Daoy (cell line): ENCODE measurements at regions not wholly inside any gene's neighbourhood (a gene's known extent, or its start where the extent isn't known, plus 50 kb on each side); places are given as distances from the start of the nearest gene placed in this dataset.
A peak's percentile ranks its signal among the peaks of the same experiment; 100 is the strongest.
"Not testable (repeated sequence)": the region's sequence is repeated elsewhere in the genome, so short reads cannot be mapped to it uniquely, and the experiment has no call there.

Source experiments
- DNase-seq: peaks from one replicate; pipeline ENCODE4 v3.0.0-alpha.2; 2015; ENCODE audit warnings: low read depth

DNA sequence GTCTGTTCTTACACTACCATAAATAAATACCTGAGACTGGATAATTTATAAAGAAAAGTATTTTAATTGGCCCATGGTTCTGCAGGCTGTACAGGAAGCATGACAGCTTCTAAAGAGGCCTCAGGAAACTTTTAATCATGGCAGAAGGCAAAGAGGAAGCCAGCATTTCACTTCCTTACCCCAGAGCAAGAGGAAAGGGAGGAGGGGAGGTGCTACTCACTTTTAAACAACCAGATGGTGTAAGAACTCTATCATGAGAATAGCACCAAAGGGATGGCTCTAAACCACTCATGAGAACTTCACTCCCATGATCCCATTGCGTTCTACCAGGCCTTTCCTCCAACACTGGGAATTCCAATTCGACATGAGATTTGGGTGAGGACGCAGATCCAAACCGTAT lies 344.4 kb upstream of the SLC39A10 start:
- no peak for DNase-seq

DNA sequence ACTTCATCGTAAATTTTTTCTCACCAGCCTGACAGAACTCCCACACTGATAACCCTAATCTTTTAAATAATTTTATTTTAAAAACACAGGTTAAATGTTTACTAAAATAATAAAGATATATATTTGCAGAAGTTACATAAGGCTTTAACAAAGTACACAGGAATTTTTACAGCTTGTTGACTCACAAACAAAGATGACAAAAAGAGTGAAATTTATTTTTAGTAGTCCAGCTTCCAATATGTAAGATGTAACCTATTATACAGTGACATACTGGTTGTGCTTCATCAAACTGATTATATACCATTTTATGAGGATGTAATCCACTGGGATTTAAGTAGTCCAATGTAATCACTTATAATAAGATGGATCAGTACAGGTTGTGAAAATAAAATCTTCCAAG lies 348.9 kb upstream of the SLC39A10 start:
- no peak for DNase-seq

DNA sequence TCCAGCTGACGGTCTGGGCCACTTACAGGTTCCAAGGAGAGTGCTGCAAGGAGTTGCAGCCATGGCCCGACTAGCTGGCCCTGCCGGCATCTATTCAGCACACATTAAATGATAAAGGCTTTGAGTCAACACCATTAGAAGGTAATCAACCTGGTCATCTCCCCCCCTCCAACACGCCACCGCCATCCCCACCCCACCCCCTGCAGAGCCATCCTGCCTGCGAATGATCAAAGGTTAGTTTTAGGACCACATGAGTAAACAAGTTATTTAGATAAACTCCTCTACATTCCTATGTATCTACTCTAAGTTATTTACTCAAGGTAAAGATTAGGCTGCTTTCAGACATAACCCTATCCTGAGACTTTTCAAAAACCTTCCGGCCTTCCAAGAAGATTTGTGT lies 349.3 kb upstream of the SLC39A10 start:
- DNase-seq, result no peak

DNA sequence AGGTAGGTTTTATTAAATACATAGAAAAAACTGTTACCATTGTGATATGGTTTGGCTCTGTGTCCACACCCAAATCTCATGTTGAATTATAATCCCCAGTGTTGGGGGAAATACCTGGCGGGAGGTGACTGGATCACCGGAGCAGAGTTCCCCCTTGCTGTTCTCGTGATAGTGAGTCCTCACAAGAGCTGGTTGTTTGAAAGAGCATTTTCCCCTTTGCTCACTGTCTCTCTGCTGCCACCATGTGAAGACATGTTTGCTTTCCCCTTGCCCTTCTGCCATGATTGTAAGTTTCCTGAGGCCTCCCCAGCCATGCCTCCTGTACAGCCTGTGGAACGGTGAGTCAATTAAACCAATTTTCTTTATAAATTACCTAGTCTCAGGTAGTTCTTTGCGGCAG lies 352.7 kb upstream of the SLC39A10 start:
- DNase-seq, result peak; percentile 19

DNA sequence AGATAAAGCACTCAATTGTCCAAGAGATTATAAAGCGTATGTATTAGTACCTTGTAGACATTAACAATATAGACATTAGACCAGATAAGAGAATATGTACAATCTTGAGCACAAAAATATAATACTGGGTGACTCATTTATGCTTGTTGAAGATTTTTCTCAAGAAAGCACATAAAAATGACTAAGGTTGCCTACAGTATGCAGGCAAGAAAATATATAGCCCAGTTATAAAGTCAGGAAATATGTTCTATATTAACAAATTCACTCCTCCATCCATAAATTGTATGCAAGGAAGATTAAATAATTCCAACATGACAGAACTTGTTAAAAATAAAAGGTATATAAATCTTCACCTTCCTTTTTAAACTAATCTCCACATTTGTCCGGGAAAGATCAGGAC lies 356.4 kb upstream of the SLC39A10 start:
- no peak for DNase-seq

DNA sequence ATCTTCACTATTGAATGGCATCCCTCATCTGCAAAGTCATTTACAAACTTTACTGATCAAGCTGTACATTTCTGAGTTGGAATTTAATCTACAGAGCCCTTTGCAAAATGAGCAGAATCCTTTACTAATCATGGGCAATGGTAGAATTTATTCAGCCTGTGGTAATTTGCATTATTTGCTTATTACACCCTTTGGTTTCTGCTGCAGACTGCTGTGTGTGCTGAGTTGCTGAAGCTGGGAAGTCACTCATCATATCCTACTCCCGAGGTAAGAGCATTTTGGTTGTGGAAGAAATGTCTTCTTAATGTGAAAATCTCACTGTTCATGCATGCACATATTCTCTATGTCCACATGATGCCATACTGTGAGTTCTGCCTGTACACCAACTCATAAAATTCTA lies 357.4 kb upstream of the SLC39A10 start:
- no peak for DNase-seq

DNA sequence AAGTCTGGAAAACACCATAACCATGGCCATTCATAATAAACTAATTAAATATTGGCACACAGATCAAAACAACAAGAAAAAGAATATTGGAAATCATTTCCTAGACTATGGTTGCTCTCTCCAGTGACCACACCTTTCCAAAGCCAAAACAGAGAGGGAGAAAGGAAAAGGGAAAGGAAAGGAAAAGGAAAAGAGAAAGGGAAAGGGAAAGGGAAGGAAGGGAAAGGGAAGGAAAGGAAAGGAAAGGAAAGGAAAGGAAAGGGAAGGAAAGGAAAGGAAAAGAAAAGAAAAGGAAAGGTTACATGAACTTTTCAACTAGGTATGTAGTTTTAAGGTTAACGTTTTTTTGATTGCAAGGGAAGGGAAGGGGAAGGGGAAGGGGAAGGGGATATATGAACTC lies 360.5 kb upstream of the SLC39A10 start:
- DNase-seq, result no peak

DNA sequence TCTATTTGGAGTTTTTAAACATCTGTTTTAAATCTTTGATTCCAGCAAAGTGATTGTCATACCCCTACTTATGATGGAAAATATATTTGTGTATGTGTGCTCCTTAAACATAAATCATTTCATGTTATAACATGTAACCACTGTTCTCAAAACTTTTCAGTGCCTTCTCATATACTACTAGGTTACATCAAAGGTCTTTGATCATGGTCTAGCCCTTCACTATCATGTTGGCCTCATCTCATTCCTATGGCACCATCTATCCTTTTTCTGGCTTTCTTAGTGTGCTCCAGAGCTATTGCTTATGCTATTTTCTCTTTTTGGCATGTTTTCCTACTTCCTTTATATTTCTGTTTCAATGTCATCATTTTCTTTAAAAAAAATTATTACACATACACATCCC lies 367.9 kb upstream of the SLC39A10 start:
- no peak for DNase-seq

DNA sequence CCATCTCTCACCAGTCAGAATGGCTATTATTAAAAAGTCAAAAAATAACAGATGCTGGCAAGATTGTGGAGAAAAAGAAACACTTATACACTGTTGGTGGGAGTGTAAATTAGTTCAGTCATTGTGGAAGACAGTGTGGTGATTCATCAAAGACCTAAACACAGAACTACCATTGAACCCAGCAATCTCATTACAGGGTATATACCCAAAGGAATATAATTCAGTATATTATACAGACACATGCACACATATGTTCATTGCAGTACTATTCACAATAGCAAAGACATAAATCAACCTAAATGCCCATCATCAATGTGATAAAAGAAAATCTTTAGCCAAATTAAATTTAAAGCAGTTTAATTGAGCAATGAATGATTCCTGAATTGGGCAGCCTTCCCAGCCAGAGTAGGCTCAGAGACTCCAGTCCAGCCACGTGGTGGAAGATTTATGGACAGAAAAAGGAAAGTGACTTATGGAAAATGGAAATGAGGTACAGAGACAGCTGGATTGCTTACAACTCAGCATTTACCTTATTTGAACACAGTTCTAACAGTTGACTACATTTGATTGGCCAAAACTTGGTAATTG lies 377.1 kb upstream of the SLC39A10 start:
- no peak for DNase-seq

DNA sequence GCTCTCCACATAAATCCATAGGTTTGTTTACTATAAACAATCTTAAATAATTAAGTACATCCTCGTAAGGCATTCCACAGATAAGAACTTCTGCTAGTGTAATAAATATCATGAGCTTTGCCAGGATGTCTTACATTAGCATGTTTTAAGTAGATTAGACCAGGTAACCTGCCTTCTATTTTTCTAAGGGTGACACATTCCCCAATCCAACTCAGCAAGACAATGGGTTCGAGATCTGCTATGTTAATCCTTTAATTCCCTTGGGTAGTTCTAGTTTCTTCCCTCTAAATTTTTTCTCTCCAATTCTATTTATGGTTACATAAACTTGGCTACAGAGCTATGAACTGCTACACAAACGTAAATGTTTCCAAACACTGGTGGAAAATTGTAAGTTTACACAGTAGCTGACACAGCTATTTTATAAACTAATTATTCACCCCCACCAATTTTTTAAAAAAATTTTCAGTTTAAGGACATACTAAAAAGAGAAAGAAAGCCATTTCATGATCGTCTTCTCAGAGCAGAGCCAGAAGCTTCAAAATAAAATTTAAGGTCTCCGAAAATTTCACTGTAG lies 386.5 kb upstream of the SLC39A10 start:
- DNase-seq, result no peak

DNA sequence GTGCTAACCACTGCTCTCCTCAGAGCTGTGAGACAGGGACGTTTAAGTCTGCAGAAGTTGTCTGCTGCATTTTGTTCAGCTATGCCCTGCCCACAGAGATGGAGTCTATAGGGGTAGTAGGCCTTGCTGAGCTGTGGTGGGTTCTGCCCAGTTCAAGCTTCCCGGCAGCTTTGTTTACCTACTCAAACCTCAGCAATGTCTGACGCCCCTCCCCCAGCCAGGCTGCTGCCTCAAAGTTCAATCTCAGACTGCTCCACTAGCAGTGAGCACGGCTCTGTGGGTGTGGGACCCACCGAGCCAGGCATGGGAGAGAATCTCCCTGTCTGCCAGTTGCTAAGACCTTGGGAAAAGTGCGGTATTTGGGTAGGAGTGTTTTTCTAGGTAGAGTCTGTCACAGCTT lies 387.8 kb upstream of the SLC39A10 start:
- no peak for DNase-seq

DNA sequence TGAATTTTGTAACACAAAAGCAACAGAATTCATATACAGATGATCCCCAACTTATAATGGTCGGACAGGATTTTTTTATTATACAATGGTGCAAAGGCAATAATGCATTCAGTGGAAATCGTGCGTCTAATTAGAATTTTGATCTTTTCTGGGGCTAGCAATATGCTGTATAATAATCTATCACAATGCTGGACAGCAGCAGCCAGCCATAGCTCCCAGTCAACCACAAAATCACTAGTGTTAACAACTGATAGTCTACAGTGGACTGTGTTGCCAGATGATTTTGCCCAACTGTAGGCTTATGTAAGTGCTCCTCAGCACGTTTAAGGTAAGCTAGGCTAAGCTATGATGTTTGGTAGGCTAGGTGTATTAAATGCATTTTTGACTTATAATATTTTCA lies 399.0 kb upstream of the SLC39A10 start:
- DNase-seq, result no peak

DNA sequence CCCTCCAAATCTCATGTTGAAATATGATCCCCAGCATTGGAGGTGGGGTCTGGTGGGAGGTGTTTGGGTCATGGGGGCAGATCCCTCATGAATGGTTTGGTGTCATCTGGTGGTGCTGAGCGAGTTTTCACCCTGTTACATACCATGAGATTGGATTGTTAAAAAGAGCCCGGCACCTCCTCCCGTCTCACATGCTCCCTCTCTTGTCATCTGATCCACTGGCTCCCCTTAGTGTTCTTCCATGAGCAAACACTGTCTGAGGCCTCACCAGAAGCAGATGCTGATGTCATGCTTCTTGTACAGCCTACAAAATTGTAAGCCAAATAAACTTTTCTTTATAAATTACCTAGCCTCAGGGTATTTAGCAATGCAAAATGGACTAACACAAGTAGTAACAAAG lies 405.0 kb upstream of the SLC39A10 start:
- DNase-seq, result no peak

DNA sequence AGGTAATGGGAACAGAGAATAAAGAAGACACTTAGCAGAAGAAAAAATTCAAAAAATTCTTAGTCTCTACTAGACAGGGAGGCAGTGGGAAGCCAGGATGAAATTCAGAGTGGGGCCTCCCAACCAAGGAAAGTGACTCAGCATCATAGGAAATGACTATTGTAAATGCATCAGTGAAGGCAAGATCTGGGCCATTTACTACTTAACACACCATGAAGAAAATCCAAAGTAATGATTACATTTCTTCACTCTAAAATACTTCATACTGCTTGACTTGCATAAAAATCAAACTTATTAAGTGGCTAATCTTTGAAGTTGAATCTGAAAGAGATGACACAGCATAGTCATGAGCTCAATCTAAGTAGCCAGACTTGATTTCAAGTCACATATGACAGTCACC lies 405.8 kb upstream of the SLC39A10 start:
- DNase-seq, result no peak

DNA sequence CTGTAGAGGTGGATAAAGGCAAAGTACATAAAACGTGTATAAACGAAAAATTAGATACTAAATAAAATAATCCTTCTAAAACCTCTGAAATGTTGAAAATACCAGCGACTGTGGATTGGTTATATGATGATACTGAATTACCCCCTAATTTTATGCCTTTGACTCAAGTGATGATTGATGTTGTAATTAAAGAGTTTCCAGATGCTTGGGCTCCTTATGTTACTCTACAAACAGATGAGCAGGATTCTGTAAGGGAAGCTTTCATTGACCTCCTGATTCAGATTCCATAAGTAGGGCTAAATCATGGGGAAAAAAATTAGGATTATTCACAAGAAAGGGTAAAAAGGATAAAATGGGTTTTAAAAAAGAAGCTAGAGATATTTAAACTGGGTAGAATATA lies 418.2 kb upstream of the SLC39A10 start:
- no peak for DNase-seq

DNA sequence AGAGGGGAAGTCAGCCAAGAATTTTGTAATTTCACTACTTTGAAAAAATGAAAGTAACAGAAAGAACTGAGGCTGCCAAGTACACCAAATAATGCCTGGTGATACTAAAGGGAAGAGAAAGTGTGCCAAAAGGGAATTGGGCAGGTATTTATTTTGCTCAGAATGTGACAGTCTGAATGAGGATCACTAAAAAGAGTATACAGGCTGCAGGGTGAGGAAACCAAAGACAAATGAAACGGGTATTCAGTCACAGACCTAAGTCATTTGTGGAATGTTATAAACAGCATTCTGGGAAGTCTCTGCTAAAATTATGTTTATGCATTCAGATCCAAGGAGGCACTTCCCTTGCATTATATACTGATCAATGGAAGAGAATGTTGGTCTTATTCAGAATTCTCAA lies 418.6 kb upstream of the SLC39A10 start:
- DNase-seq, result no peak

DNA sequence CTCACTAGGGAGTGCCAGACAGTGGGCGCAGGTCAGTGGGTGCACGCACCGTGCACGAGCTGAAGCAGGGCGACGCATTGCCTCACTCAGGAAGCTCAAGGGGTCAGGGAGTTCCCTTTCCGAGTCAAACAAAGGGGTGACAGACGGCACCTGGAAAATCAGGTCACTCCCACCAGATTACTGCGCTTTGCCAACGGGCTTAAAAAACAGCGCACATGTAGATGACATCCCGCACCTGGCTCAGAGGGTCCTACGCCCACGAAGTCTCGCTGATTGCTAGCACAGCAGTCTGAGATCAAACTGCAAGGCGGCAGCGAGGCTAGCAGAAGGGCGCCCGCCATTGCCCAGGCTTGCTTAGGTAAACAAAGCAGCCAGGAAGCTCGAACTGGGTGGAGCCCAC lies 428.5 kb upstream of the SLC39A10 start:
- DNase-seq, result not testable (repeated sequence)

DNA sequence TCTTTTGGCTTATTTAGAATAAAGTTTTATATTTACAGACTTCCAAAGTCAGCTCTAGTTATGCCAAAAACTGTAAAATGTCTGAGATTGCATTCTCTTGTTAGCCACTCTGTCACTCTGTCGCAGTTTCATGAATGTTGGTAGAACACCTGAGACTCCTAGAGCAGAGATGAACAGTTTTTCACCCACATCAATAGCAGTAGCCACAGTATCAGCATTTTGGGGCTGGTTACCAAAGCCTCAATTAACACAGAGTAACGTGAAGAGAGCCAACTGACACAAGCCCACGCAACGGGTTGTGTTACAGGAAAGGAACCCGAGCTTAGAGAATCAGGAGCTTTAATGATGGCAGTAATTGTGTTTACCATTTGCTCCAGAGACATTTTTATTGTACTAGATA lies 443.0 kb upstream of the SLC39A10 start:
- DNase-seq, result no peak

DNA sequence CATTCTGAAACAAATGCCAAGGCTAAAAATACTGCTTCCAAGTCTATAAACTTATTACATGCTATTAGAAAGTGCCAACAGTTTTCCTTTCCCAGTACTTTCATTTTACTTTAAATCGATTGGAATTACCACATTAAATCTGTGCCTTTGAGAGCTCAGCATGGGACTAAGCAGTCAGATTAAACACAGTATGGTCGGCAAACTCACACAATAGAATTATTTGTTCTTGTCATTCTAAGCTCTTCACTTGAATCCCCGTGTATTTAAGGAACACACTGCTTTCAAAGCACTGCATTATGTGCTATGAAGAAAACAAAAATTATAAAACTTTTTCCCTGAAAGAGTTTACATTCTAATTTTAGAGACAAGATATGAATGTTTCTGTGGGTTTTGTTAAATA lies 444.4 kb upstream of the SLC39A10 start:
- DNase-seq, result no peak

DNA sequence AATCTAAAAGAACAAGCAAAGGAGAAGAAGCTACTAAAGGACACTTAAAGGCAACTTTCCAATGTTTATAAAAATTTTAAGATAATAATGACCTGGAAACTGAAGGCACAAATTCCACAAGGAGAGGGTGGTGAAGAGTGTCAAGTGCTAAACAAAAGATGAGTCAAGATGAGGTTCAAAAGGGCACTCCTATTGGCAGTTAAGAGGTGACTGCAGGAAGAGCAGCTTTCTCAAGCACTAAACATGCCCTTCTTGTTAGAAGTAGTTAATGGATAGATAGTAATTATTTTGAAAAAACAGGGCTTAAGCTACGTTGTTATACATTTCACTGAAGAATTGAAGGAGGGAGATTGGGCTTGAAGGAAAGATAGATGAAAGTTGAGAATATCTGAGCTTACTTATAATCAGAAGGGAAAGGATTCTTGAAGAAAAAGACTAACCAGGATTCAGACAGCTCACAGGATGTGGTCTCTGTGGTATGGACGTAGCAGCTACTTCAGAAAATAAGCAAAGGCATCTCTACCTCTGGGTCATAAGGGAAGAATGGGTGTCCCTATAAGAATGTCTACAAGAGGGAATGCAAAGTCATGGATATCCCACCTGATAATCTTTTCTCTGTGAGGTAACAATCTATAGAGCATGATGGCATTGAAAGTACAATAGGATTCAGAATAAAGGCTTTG lies 454.7 kb upstream of the SLC39A10 start:
- DNase-seq, result peak; percentile 3

DNA sequence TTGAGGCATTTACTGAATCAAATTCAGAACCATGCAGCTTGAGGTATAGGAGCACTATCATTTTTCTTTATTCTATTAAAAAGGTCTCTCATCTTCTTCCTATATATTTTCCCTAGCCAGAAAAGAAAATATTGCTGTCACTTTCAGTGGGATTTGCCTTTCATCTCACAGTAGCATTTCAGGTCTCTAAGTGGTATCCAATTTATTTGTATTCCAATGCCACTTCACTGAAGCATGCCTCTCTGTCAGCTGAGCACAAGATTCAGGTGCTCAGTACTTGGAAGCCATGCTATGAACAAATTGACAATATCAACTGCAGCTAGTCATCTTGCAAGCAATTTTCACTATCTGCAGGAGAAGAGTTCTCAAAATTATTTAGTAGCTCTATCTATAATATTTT lies 457.2 kb upstream of the SLC39A10 start:
- DNase-seq, result no peak

DNA sequence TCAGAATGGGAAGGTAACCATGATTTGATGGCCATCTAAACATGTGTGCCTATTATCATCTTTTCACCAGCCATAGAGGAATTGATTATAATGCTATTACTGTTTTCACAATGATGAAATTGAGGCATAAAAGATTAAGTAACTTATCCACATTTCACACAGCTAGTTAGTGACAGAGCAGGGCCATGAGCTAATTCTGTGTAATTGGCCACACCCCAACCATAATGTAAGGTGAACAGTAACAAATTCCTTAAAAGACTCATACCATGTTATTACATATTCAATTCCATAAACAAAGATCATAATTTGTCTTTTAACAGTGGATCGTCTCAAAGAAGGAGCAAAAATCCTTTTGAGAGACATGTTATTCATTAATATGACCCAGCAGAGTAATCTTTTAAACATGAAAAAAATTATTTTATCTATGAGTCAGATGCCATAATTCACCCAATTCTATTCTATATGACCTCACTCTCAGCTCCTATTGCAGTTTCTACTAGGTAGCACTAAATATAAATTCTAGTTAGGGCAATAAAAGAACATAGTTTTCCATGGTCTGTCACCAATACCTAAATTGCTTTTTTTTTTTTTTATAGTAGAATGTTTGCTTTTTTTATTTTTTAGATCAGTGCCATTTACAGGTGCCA lies 475.8 kb upstream of the SLC39A10 start:
- no peak for DNase-seq

DNA sequence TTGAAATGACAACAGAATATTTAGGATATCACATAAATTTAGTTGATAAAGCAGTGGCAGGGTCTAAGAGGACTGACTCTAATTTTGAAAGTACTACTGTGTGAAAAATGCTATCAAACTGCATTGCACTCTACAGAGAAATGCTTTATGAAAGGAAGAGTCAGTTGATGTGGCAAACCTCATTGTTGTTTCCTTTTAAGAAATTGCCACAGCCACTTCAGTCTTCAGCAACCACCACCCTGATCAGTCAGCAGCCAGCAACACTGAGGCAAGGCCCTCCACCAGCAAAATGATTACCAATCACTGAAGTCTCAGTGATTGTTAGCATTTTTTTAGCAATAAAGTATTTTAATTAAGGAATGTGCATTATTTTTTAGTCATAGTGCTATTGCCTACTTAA lies 488.7 kb upstream of the SLC39A10 start:
- DNase-seq, result no peak
